Spleen (tissue), 11 donors: ENCODE measurements at regions not wholly inside any gene's neighbourhood (a gene's known extent, or its start where the extent isn't known, plus 50 kb on each side); places are given as distances from the start of the nearest gene placed in this dataset.

Experiments used
- DNase-seq: peaks from one replicate; pipeline ENCODE4 v3.0.0-alpha.2; 2020
- H3K27ac ChIP-seq, 8 donors: fragments of 200-600 bp; sonication (generic) in 7 of 8; 1 replicate in 4 of 8; 2 replicates in 4 of 8; pipeline versions ENCODE4 v1.5.0 to v1.8.0; 2016 to 2021; ENCODE audit warnings: inconsistent platforms in 4 of 8, mild to moderate bottlenecking in 4 of 8, moderate library complexity in 1 of 8
- H3K27me3 ChIP-seq, 7 donors: fragments of 200-600 bp; sonication (generic) in 6 of 7; replicated peaks in 1 of 7; 1 replicate in 4 of 7; 2 replicates in 3 of 7; pipeline versions ENCODE4 v1.5.0 to v1.8.0; 2016 to 2021; ENCODE audit warnings: inconsistent platforms in 3 of 7, mild to moderate bottlenecking in 1 of 7
- H3K36me3 ChIP-seq, 6 donors: fragments of 200-600 bp; sonication (generic) in 5 of 6; 1 replicate in 4 of 6; 2 replicates in 2 of 6; pipeline versions ENCODE4 v1.5.0 to v1.8.0; 2016 to 2021; ENCODE audit warnings: inconsistent platforms in 2 of 6
- H3K4me1 ChIP-seq, 6 donors: fragments of 200-600 bp; sonication (generic) in 5 of 6; 1 replicate in 3 of 6; 2 replicates in 3 of 6; pipeline versions ENCODE4 v1.5.0 to v1.8.0; 2016 to 2021; ENCODE audit warnings: inconsistent platforms in 3 of 6
- H3K4me3 ChIP-seq, 8 donors: fragments of 200-600 bp; sonication (generic) in 7 of 8; 1 replicate in 4 of 8; 2 replicates in 4 of 8; pipeline versions ENCODE4 v1.5.0 to v1.8.0; 2016 to 2021; ENCODE audit warnings: inconsistent platforms in 4 of 8, mild to moderate bottlenecking in 4 of 8, moderate library complexity in 2 of 8
- H3K9me3 ChIP-seq, 8 donors: fragments of 200-600 bp; sonication (generic) in 7 of 8; 1 replicate in 4 of 8; 2 replicates in 4 of 8; pipeline versions ENCODE4 v1.5.0 to v1.8.0; 2016 to 2021; ENCODE audit warnings: inconsistent platforms in 4 of 8
- CTCF ChIP-seq, 11 experiments: fragments of 200-600 bp in 7 of 11; fragments of 450-650 bp in 4 of 11; sonication (generic) in 4 of 11; IDR thresholded peaks in 8 of 11; conservative IDR thresholded peaks in 3 of 11; 1 replicate in 7 of 11; 2 replicates in 4 of 11; pipeline versions ENCODE4 v1.4.0 to v1.8.0; 2016 to 2021; ENCODE audit warnings: antibody characterized with exemption in 11 of 11, inconsistent platforms in 4 of 11, mild to moderate bottlenecking in 1 of 11
- POLR2A ChIP-seq, 3 donors: fragments of 450-650 bp; IDR thresholded peaks; one replicate each; pipeline ENCODE4 v1.5.1; 2017; ENCODE audit warnings: antibody characterized with exemption in 3 of 3, mild to moderate bottlenecking in 1 of 3
- POLR2AphosphoS5 ChIP-seq, 3 donors: sonication (generic); formaldehyde crosslinking; IDR thresholded peaks; one replicate each; pipeline ENCODE4 v1.5.1; 2017; ENCODE audit warnings: antibody characterized with exemption in 3 of 3
- WGBS, 5 donors: extraction: QIAGEN DNeasy Blood & Tissue Kit in 3 of 5; methylation state at CpG; one replicate each; pipeline versions ENCODE4 v1.1.5 to v1.1.7; 2013 to 2018; 5-methylcytosine and 5-hydroxymethylcytosine counted together
- intact Hi-C: fragments of 100-400 bp; cut with DNase I; formaldehyde crosslinking; loops from one replicate; pipeline ENCODE4 v1.15.0; 2023; ENCODE audit warnings: low total_unique reads
- donor health status: healthy with polysubstance abuse.
- donor health status: DM: no; HTN: no; CAD: no; lungs with moderate emphysema.
- donor health status: DM: no; HTN: no; CAD: no.
- donor health status: Bipolar disorder and iron deficiency.
- donor health status: healthy.
- donor health status: DM: no; HTN: no; CAD: no.
- donor health status: DM: yes; HTN: yes; CAD: no.

GRCh38 chr2:177078416-177078815 is 134.2 kb upstream of the HNRNPA3 start:
- Histone ChIP-seq H3K4me3 (no peak overlapping the region), H3K36me3 (no peaks in the 10 kb centered on the region), H3K27ac (no peak overlapping the region), H3K27me3 (no peaks in the 10 kb centered on the region), H3K4me1 (no peaks in the 10 kb centered on the region), H3K9me3 (no peaks in the 10 kb centered on the region)
- 54 to 83% (median 66%) methylated on average over 3 of the region's 3 CpGs for WGBS, 5 donors
- DNase-seq: no peak
- TF ChIP-seq POLR2AphosphoS5 (IDR thresholded peaks at IDR 0.05) (no peak), CTCF (IDR thresholded peaks at IDR 0.05 in 8 of 11, conservative IDR thresholded peaks at IDR 0.05 in 3 of 11) (no peak), POLR2A (IDR thresholded peaks at IDR 0.05) (no peak)
- intact Hi-C loops: no loop called here

- Histone ChIP-seq H3K4me3 (no peak overlapping the region), H3K36me3 (no peaks in the 10 kb centered on the region), H3K27ac (no peak overlapping the region), H3K4me1 (no peaks in the 10 kb centered on the region), H3K27me3 (no peaks in the 10 kb centered on the region), H3K9me3 (no peaks in the 10 kb centered on the region)
- intact Hi-C loops: no loop called here
- WGBS, 5 donors: 60 to 78% (median 69%) methylated on average over 3 of the region's 3 CpGs
- DNase-seq: no peak
- TF ChIP-seq CTCF (IDR thresholded peaks at IDR 0.05 in 8 of 11, conservative IDR thresholded peaks at IDR 0.05 in 3 of 11): no peak
- TF ChIP-seq POLR2AphosphoS5 (IDR thresholded peaks at IDR 0.05): no peak
- no peak for TF ChIP-seq POLR2A (IDR thresholded peaks at IDR 0.05)
Observed at GRCh38 chr2:177078855-177079254, 133.7 kb upstream of the HNRNPA3 start.

- H3K27ac ChIP-seq: no peak overlapping the region
- intact Hi-C loops: no loop called here
- no peaks in the 10 kb centered on the region for H3K9me3 ChIP-seq
- no peaks in the 10 kb centered on the region for H3K36me3 ChIP-seq
- DNase-seq: no peak
- TF ChIP-seq CTCF (IDR thresholded peaks at IDR 0.05 in 8 of 11, conservative IDR thresholded peaks at IDR 0.05 in 3 of 11) (no peak), POLR2A (IDR thresholded peaks at IDR 0.05) (no peak), POLR2AphosphoS5 (IDR thresholded peaks at IDR 0.05) (no peak)
- no peaks in the 10 kb centered on the region for H3K4me1 ChIP-seq
- H3K4me3 ChIP-seq: no peak overlapping the region
- H3K27me3 ChIP-seq: no peaks in the 10 kb centered on the region
- WGBS, 5 donors: 88 to 97% (median 90%) methylated on average over 3 of the region's 3 CpGs
Observed at GRCh38 chr2:177080746-177081284, 131.8 kb upstream of the HNRNPA3 start.

GRCh38 chr2:177084607-177085006 is 128.0 kb upstream of the HNRNPA3 start:
- no peak for TF ChIP-seq POLR2A (IDR thresholded peaks at IDR 0.05)
- TF ChIP-seq CTCF (IDR thresholded peaks at IDR 0.05 in 8 of 11, conservative IDR thresholded peaks at IDR 0.05 in 3 of 11): no peak
- TF ChIP-seq POLR2AphosphoS5 (IDR thresholded peaks at IDR 0.05): no peak
- no peaks in the 10 kb centered on the region for H3K36me3 ChIP-seq
- H3K27ac ChIP-seq: no peak overlapping the region
- intact Hi-C loops: no loop called here
- no peak overlapping the region for H3K4me3 ChIP-seq
- WGBS, 5 donors: 64 to 81% (median 67%) methylated on average over 4 of the region's 4 CpGs
- DNase-seq: no peak
- no peaks in the 10 kb centered on the region for H3K27me3 ChIP-seq
- no peaks in the 10 kb centered on the region for H3K4me1 ChIP-seq
- H3K9me3 ChIP-seq: no peaks in the 10 kb centered on the region
